Activated CD8-positive, alpha-beta memory T cell treated with anti-CD3 and anti-CD28 coated beads, Interleukin-2, amount 50 U/mL, for 24 hours (primary cell): ENCODE measurements at regions not wholly inside any gene's neighbourhood (a gene's known extent, or its start where the extent isn't known, plus 50 kb on each side); places are given as distances from the start of the nearest gene placed in this dataset.

Experiments used
- DNase-seq: peaks from one replicate; pipeline ENCODE4 v3.0.0-alpha.2; 2020; ENCODE audit errors: extremely low read depth

- no peak for DNase-seq
Measured at GRCh38 chr15:69814932-69815331, 282.8 kb downstream of the TLE3 start.

- no peak for DNase-seq
Measured at GRCh38 chr15:69815793-69816192, 281.9 kb downstream of the TLE3 start.

DNA sequence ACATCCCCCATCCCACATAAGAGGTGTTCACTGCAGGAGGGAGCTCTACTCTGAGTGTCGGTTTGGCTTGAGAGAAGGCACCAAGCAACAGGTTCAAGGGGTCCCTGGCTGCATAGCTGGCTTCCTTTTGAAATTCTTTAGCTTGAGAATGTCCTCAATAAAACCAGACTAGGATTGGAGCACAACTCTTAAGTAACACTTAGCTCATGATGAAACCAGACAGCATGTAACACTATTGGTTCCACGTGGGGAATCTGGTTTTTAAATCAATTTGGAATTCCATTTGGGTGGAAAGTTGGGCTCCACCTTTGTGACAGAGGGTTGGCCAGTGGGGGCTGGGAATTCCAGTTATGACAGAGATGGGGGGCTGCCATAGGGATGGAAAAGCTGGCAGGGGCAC, 281.2 kb downstream of the TLE3 start:
- no peak for DNase-seq

- no peak for DNase-seq
Measured at GRCh38 chr15:69818529-69818928, 279.2 kb downstream of the TLE3 start.

DNA sequence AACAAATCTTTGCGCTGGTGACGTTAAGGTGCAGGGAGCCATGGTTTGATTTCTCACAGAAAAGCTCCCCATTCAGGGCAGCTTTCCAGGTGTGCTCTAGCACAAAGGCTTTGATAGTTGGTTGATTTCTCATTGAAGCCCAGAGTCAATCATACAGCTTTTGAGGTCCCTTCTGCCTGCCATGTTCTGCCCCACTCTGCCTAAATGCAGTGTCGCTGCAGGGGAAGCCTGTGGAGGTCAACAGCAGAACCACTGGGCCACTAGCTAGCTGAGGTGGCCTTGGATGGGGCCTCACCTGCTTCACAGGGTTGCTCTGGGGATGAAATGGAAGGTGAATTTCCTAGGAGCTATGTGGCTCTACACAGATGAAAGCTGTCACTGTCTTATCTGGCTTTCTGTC, 278.3 kb downstream of the TLE3 start:
- no peak for DNase-seq

GRCh38 chr15:69820819-69821218, 276.9 kb downstream of the TLE3 start:
- no peak for DNase-seq

GRCh38 chr15:69823223-69823907, 274.4 kb downstream of the TLE3 start:
- no peak for DNase-seq

GRCh38 chr15:69824075-69824876, 273.4 kb downstream of the TLE3 start:
- DNase-seq, result no peak

- no peak for DNase-seq
Measured at GRCh38 chr15:69824877-69825406, 272.8 kb downstream of the TLE3 start.

DNA sequence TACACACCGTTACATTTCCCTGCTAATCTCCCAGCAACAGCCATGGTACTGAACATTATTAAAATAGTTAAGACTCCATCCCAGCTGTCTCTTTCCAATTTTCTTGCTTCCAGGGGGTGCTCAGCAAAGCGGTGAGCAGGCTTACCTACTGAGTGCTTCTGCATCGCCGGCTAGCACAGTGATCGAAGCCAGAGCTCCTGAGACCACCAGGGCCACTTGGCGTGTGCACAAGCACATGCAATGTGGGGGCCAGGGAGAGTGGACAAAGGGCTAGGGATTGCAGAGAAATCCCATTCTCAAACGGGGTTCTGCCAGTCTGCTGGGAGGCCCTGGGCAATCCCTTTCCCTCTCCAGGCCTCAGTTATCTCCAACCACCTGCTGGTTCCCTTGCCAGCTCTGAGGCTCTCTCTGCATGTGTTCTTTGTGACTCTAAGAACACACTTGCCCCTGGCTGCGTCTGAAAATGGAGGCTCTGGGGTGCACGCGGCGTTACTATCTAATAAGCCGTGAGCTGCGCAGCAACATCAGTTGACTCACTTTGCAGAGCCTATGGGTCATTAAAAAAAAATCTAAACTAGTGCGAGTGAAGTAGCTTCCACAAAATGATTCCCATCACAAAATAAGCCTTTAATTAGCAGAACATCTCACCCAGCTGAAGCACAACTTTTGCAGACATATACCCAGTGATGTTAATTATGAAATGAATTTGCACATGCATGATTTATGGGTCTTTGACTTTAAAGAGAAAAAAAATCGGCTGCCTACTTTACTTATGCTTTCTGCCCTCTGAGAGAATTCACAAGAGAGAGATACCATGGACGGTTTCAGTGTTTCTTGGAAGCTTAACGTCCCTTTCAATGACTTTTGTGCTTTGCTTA, 271.5 kb downstream of the TLE3 start:
- DNase-seq, result no peak

- no peak for DNase-seq
Measured at GRCh38 chr15:69826819-69827175, 270.9 kb downstream of the TLE3 start.

GRCh38 chr15:69827751-69828150, 270.0 kb downstream of the TLE3 start:
- DNase-seq, result no peak

DNA sequence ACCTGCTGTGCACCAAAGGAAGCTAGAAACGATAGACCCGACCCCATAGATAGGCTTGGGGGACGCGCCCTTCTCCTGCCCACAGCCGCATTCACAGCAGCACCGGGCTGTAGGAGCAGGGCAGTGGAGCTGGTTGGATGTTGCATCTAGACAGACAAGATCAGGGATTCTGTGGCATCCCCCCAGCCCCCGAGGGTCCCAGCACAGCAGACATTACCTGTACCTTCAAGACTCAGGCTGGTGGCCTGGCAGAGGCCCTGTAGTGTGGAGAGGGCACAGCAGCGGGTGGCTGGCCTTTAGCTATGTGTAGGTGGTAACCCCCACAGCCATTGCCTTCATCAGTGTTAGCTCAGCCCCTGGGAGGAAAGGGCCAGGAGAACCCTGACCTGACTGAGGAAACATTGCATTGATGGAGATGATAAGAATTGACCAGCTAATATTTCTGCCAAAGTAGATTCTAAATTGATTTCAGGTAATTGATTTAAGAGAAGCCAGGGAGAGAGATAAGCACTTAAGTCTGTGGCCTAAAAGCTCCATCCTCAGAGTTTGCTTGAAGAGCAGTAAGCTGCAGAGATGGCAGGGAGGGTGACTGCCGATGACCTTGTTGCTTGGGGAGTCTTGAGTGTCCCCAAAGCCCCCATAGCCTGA, 269.4 kb downstream of the TLE3 start:
- no peak for DNase-seq

DNA sequence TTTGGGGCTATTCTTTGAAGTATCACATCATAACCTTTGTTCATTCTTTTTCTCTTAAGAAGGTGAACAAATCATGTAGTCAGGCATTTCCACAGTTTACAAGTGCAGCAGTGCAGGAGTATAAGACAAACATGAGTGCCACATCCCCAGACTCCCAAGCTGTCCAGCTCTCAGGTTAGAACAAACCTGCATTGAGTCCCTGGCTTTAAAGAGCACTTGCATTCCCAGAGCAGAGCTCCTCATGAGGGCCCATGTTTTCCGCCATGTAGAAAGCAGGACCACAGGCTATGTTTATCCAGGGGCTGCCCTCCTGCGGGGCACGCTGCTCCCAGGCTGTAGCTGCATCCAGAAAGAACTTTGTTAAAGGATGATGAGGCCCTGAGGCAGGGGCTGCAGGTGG, 267.7 kb downstream of the TLE3 start:
- DNase-seq, result no peak

- DNase-seq, result no peak
Measured at GRCh38 chr15:69830430-69830829, 267.3 kb downstream of the TLE3 start.

GRCh38 chr15:69830876-69831275, 266.8 kb downstream of the TLE3 start:
- DNase-seq, result no peak

DNA sequence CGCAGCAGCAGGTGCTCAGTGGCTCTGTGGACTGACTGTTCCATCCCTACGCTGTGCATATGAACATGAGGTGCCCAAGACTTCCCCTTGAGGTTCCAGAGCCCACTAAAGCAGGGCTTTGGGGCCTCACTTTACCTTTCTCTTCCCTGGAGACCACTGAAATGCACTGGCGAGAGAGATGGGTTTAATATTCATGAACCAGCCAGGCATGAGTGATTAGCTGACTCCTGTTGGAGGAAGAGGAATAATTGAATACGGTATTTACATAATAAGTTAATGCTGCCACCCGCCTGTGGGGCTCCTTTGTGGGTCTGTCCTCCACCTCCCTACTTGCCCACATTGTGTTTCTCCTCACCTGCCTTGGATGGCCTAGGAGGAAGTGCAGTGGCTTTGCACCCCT, 263.4 kb downstream of the TLE3 start:
- DNase-seq, result no peak

GRCh38 chr15:69834761-69835160, 263.0 kb downstream of the TLE3 start:
- DNase-seq, result no peak

- no peak for DNase-seq
Measured at GRCh38 chr15:69836048-69836447, 261.7 kb downstream of the TLE3 start.

DNA sequence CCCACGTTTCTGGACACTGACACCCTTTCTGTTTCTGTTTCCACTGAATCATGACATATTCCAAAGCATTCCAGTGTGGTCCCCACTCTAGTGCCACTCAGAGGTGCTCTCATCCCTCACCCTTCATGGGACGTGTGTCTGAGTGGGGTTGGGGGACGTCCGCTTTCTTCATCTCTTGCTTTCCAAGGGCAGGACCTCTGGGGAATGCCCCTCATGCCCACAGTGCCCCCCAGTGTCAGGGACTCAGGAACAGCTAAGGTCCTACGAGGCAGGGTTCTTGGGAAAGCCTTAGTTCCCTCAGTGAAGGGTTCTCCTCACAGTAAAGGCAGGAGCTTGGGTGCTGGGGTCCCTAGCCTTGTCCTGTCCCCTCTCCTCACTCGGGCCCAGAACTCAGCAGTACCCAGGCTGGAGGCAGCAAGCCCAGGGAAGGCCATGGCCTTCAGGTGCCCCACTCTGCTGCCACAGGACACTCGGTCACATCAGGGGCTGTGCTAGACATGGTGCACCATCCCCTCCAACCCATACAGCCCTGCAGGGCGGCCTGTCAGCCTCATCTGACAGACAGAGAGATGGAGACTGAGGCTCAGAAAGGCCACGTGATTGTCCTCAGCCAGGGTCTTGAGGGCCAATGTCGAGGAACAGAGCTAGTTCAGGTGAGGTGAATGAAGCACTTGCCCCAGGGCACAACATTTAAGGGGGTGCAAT, 261.0 kb downstream of the TLE3 start:
- no peak for DNase-seq

DNA sequence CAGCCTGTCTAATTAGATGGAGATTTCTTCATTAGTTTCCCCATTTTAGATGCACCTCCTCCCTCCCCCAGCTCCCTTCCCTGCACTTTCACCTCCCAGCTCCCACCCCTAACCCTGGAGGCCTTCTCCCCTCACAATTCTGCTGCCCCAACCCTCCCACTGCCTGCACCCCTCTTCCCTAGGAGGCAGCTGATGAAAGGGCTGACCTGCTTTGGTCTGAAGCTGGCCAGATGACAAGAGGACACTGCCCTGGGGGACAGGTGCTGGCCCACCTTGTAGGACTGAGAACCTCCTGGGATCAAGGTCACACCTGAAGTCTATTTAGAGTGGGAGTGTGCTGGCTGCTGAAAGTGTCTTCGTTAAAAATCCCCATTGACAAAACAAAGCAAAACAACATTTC, 259.4 kb downstream of the TLE3 start:
- no peak for DNase-seq
